ENCODE measurements at regions not wholly inside any gene's neighbourhood (a gene's known extent, or its start where the extent isn't known, plus 50 kb on each side); places are given as distances from the start of the nearest gene placed in this dataset.

DNA sequence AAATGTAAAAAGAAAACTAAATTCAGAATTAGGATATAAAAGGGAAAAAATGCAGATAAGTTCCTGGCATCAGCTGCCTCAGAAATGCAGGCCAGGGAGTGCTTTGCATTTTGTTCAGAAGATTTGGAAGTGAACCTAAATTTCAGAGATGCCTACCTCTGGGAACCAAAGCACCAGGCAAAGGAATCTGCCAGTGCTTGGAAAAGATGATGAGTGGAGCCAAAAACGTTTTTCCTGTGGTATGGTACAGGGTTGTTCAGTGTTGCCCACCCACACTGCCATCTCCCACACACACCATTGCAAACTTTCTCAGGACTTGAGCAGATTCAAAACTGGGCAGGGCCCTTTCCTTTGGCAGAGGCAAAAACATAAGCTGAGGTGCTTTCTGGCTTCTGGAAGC lies 349.5 kb downstream of the TGFB2 start:
- no peak for TF ChIP-seq CTCF (IDR thresholded peaks at IDR 0.05; ENCODE audit: control extremely low read depth in 1 of 3, insufficient read depth in 1 of 3, low read depth in 1 of 3, low read length in 3 of 3)
- TF ChIP-seq NRF1 (IDR thresholded peaks at IDR 0.05; ENCODE audit: low read depth, low read length) = no peak
- no peak for TF ChIP-seq SIN3A (conservative IDR thresholded peaks at IDR 0.05 in 1 of 2, IDR thresholded peaks at IDR 0.05 in 1 of 2; ENCODE audit: low read depth in 1 of 2, low read length in 2 of 2)
